ENCODE measurements at regions not wholly inside any gene's neighbourhood (a gene's known extent, or its start where the extent isn't known, plus 50 kb on each side); places are given as distances from the start of the nearest gene placed in this dataset.

- ATAC-seq (ENCODE audit: low read depth in 2 of 2) (no peak), DNase-seq (no peak)
- H3K27me3 Mint-ChIP-seq = no peaks in the 10 kb centered on the region
- peaks cover 0 to 20% (median 4%) of the 10 kb centered on the region in 7 donors for H3K9me3 Mint-ChIP-seq
- no peak overlapping the region for H3K4me3 Mint-ChIP-seq
- H3K4me1 Mint-ChIP-seq = no peaks in the 10 kb centered on the region
- no peaks in the 10 kb centered on the region for H3K36me3 Mint-ChIP-seq
- H3K27ac Mint-ChIP-seq = no peak overlapping the region
Observed at GRCh38 chr3:109918740-109919139, 581.4 kb upstream of the DPPA4 start.

- Mint-ChIP-seq H3K27me3 (no peaks in the 10 kb centered on the region), H3K9me3 (peaks cover 0 to 9% (median 3%) of the 10 kb centered on the region in 7 donors), H3K36me3 (no peaks in the 10 kb centered on the region), H3K27ac (no peak overlapping the region), H3K4me1 (no peaks in the 10 kb centered on the region), H3K4me3 (no peak overlapping the region)
- DNase-seq (no peak), ATAC-seq (ENCODE audit: low read depth in 2 of 2) (no peak)
Observed at GRCh38 chr3:109920749-109921148, 583.4 kb upstream of the DPPA4 start.

- DNase-seq = no peak
- Mint-ChIP-seq H3K27ac (no peak overlapping the region), H3K27me3 (no peaks in the 10 kb centered on the region), H3K36me3 (no peaks in the 10 kb centered on the region), H3K4me1 (no peaks in the 10 kb centered on the region), H3K4me3 (no peak overlapping the region), H3K9me3 (peaks cover 0 to 8% (median 3%) of the 10 kb centered on the region in 7 donors)
- no peak for ATAC-seq (ENCODE audit: low read depth in 2 of 2)
Observed at GRCh38 chr3:109921509-109921908, 584.2 kb upstream of the DPPA4 start.

GRCh38 chr3:109922856-109923255, 585.5 kb upstream of the DPPA4 start:
- Mint-ChIP-seq H3K36me3 (no peaks in the 10 kb centered on the region), H3K4me3 (no peak overlapping the region), H3K27me3 (no peaks in the 10 kb centered on the region), H3K27ac (no peak overlapping the region), H3K4me1 (no peaks in the 10 kb centered on the region), H3K9me3 (peaks cover 0 to 4% (median 0%) of the 10 kb centered on the region in 7 donors)
- ATAC-seq (ENCODE audit: low read depth in 2 of 2) (no peak), DNase-seq (no peak)

GRCh38 chr3:109923431-109923830, 586.1 kb upstream of the DPPA4 start:
- no peak for DNase-seq
- H3K4me1 Mint-ChIP-seq = no peaks in the 10 kb centered on the region
- H3K36me3 Mint-ChIP-seq = no peaks in the 10 kb centered on the region
- no peaks in the 10 kb centered on the region for H3K27me3 Mint-ChIP-seq
- no peak overlapping the region for H3K27ac Mint-ChIP-seq
- H3K4me3 Mint-ChIP-seq = no peak overlapping the region
- H3K9me3 Mint-ChIP-seq = peaks cover 0 to 4% (median 2%) of the 10 kb centered on the region in 7 donors
- ATAC-seq (ENCODE audit: low read depth in 2 of 2) = no peak

- Mint-ChIP-seq H3K36me3 (no peaks in the 10 kb centered on the region), H3K4me1 (no peaks in the 10 kb centered on the region), H3K4me3 (no peak overlapping the region), H3K27ac (no peak overlapping the region), H3K9me3 (peaks cover 0 to 4% (median 0%) of the 10 kb centered on the region in 7 donors), H3K27me3 (no peaks in the 10 kb centered on the region)
- DNase-seq (no peak), ATAC-seq (ENCODE audit: low read depth in 2 of 2) (no peak)
Observed at GRCh38 chr3:109924196-109924595, 586.9 kb upstream of the DPPA4 start.

- Mint-ChIP-seq H3K4me3 (no peak overlapping the region), H3K9me3 (peaks cover 0 to 4% (median 0%) of the 10 kb centered on the region in 7 donors), H3K27me3 (no peaks in the 10 kb centered on the region), H3K4me1 (no peaks in the 10 kb centered on the region), H3K36me3 (no peaks in the 10 kb centered on the region), H3K27ac (no peak overlapping the region)
- ATAC-seq (ENCODE audit: low read depth in 2 of 2) (no peak), DNase-seq (no peak)
Observed at GRCh38 chr3:109926376-109926775, 589.0 kb upstream of the DPPA4 start.

GRCh38 chr3:109927161-109927560, 589.8 kb upstream of the DPPA4 start:
- H3K27me3 Mint-ChIP-seq = no peaks in the 10 kb centered on the region
- H3K27ac Mint-ChIP-seq = no peak overlapping the region
- no peak overlapping the region for H3K4me3 Mint-ChIP-seq
- DNase-seq (no peak), ATAC-seq (ENCODE audit: low read depth in 2 of 2) (no peak)
- peaks cover 0 to 4% (median 0%) of the 10 kb centered on the region in 7 donors for H3K9me3 Mint-ChIP-seq
- no peaks in the 10 kb centered on the region for H3K4me1 Mint-ChIP-seq
- H3K36me3 Mint-ChIP-seq = no peaks in the 10 kb centered on the region

GRCh38 chr3:109927726-109928125, 590.4 kb upstream of the DPPA4 start:
- no peaks in the 10 kb centered on the region for H3K36me3 Mint-ChIP-seq
- ATAC-seq (ENCODE audit: low read depth in 2 of 2) (no peak), DNase-seq (no peak)
- no peaks in the 10 kb centered on the region for H3K4me1 Mint-ChIP-seq
- H3K27ac Mint-ChIP-seq = no peak overlapping the region
- no peaks in the 10 kb centered on the region for H3K27me3 Mint-ChIP-seq
- peaks cover 0 to 4% (median 0%) of the 10 kb centered on the region in 7 donors for H3K9me3 Mint-ChIP-seq
- H3K4me3 Mint-ChIP-seq = no peak overlapping the region

GRCh38 chr3:109930582-109930981, 593.2 kb upstream of the DPPA4 start:
- Mint-ChIP-seq H3K27ac (no peak overlapping the region), H3K4me3 (no peak overlapping the region), H3K36me3 (no peaks in the 10 kb centered on the region), H3K4me1 (no peaks in the 10 kb centered on the region), H3K27me3 (no peaks in the 10 kb centered on the region), H3K9me3 (peaks cover 0 to 4% (median 0%) of the 10 kb centered on the region in 7 donors)
- DNase-seq = no peak
- no peak for ATAC-seq (ENCODE audit: low read depth in 2 of 2)

GRCh38 chr3:109933576-109933975, 596.2 kb upstream of the DPPA4 start:
- DNase-seq = no peak
- Mint-ChIP-seq H3K27ac (no peak overlapping the region), H3K4me3 (no peak overlapping the region), H3K27me3 (no peaks in the 10 kb centered on the region), H3K9me3 (no peaks in the 10 kb centered on the region), H3K4me1 (no peaks in the 10 kb centered on the region), H3K36me3 (no peaks in the 10 kb centered on the region)
- ATAC-seq (ENCODE audit: low read depth in 2 of 2) = no peak

- Mint-ChIP-seq H3K9me3 (peaks cover 0 to 10% (median 0%) of the 10 kb centered on the region in 7 donors), H3K27me3 (no peaks in the 10 kb centered on the region), H3K36me3 (no peaks in the 10 kb centered on the region), H3K27ac (no peak overlapping the region), H3K4me1 (no peaks in the 10 kb centered on the region), H3K4me3 (no peak overlapping the region)
- no peak for DNase-seq
- no peak for ATAC-seq (ENCODE audit: low read depth in 2 of 2)
Observed at GRCh38 chr3:109939817-109940216, 602.5 kb upstream of the DPPA4 start.

- Mint-ChIP-seq H3K27me3 (no peaks in the 10 kb centered on the region), H3K27ac (no peak overlapping the region), H3K36me3 (no peaks in the 10 kb centered on the region), H3K4me1 (no peaks in the 10 kb centered on the region), H3K4me3 (no peak overlapping the region), H3K9me3 (peaks cover 0 to 10% (median 0%) of the 10 kb centered on the region in 7 donors)
- DNase-seq (no peak), ATAC-seq (ENCODE audit: low read depth in 2 of 2) (no peak)
Observed at GRCh38 chr3:109943181-109943580, 605.8 kb upstream of the DPPA4 start.

- ATAC-seq (ENCODE audit: low read depth in 2 of 2) = no peak
- Mint-ChIP-seq H3K36me3 (no peaks in the 10 kb centered on the region), H3K9me3 (peaks cover 0 to 9% (median 0%) of the 10 kb centered on the region in 7 donors), H3K27ac (no peak overlapping the region), H3K27me3 (no peaks in the 10 kb centered on the region), H3K4me1 (no peaks in the 10 kb centered on the region), H3K4me3 (no peak overlapping the region)
- DNase-seq = no peak
Observed at GRCh38 chr3:109944836-109945235, 607.5 kb upstream of the DPPA4 start.

- H3K4me1 Mint-ChIP-seq = no peaks in the 10 kb centered on the region
- no peak overlapping the region for H3K4me3 Mint-ChIP-seq
- no peaks in the 10 kb centered on the region for H3K36me3 Mint-ChIP-seq
- no peak for DNase-seq
- H3K27ac Mint-ChIP-seq = no peak overlapping the region
- no peaks in the 10 kb centered on the region for H3K27me3 Mint-ChIP-seq
- ATAC-seq (ENCODE audit: low read depth in 2 of 2) = no peak
- H3K9me3 Mint-ChIP-seq = peaks cover 0 to 21% (median 2%) of the 10 kb centered on the region in 7 donors
Observed at GRCh38 chr3:109952924-109953323, 615.6 kb upstream of the DPPA4 start.

Measured in naive B cell (primary cell).